Muscle layer of colon (tissue), 2 donors: ENCODE measurements at regions not wholly inside any gene's neighbourhood (a gene's known extent, or its start where the extent isn't known, plus 50 kb on each side); places are given as distances from the start of the nearest gene placed in this dataset.

ENCODE experiments used
- H3K27ac ChIP-seq: one replicate; pipeline ENCODE4 v1.7.0; 2013; ENCODE audit warnings: low read depth, mild to moderate bottlenecking, low read length, moderate library complexity
- H3K27me3 ChIP-seq, 2 donors: one replicate each; pipeline ENCODE4 v1.7.0; 2013; ENCODE audit warnings: low read length in 2 of 2, mild to moderate bottlenecking in 2 of 2; ENCODE audit not compliant: insufficient read depth in 2 of 2, control insufficient read depth in 1 of 2
- H3K36me3 ChIP-seq: one replicate; pipeline ENCODE4 v1.7.0; 2013; ENCODE audit warnings: mild to moderate bottlenecking, low read length; ENCODE audit not compliant: insufficient read depth
- H3K4me1 ChIP-seq: one replicate; pipeline ENCODE4 v1.7.0; 2013; ENCODE audit warnings: mild to moderate bottlenecking, low read length; ENCODE audit not compliant: insufficient read depth
- H3K4me3 ChIP-seq, 2 donors: one replicate each; pipeline ENCODE4 v1.7.0; 2013; ENCODE audit warnings: low read length in 2 of 2, low read depth in 1 of 2, mild to moderate bottlenecking in 1 of 2, moderate library complexity in 1 of 2
- H3K9ac ChIP-seq: one replicate; pipeline ENCODE4 v1.7.0; 2013; ENCODE audit warnings: low read length
- H3K9me3 ChIP-seq: one replicate; pipeline ENCODE4 v1.7.0; 2013; ENCODE audit warnings: mild to moderate bottlenecking, low read length
- donor health status: abdominal sarcoma.
- donor health status: Adenocarcinoma of cecum.

DNA sequence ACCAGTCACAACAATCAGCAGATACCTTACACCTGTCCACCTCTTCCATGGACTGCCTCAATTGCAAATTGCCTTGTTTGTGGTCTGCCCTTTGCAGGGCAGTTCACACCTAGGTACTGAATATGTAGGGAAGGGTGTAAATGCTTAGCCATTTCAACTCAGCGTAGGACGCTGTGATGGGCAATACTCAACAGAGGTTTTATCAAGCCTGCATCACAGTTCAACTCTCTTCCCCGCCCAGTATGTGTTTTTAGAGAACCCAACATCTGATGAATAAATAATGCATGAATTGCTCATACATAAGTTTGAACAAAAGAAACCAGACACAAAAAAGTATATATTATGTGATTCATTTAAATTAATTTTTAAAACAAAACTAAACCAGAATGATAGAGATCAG is 124.4 kb downstream of the P2RY1 start:
- Histone ChIP-seq H3K27me3 (no peaks in the 10 kb centered on the region), H3K4me3 (no peak overlapping the region), H3K27ac (no peak overlapping the region), H3K9me3 (no peaks in the 10 kb centered on the region), H3K4me1 (no peaks in the 10 kb centered on the region), H3K9ac (no peak overlapping the region), H3K36me3 (no peaks in the 10 kb centered on the region)

DNA sequence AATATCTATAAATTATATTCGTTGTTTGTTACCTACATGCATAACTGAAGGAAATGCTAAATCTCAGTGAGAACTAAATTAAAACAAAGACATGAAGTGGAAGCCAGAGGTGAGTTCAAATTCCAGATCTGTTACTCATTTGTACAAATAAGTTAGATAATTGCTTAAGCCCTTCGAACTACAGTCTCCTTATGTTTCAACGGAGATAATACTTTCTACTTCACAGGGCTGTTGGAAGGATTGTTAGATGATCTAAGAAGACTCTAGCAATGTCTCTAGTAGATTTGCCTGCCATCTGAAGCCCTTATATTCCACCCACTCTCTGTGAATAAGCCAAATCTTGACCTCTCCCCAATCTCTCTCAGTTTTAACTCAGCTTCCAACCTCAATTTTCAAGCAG is 125.8 kb downstream of the P2RY1 start:
- H3K9me3 ChIP-seq = no peaks in the 10 kb centered on the region
- H3K27ac ChIP-seq = no peak overlapping the region
- H3K4me3 ChIP-seq = no peak overlapping the region
- H3K9ac ChIP-seq = no peak overlapping the region
- no peaks in the 10 kb centered on the region for H3K36me3 ChIP-seq
- H3K4me1 ChIP-seq = no peaks in the 10 kb centered on the region
- no peaks in the 10 kb centered on the region for H3K27me3 ChIP-seq

GRCh38 chr3:152961323-152961722 is 126.4 kb downstream of the P2RY1 start:
- no peak overlapping the region for H3K9ac ChIP-seq
- no peaks in the 10 kb centered on the region for H3K4me1 ChIP-seq
- H3K27me3 ChIP-seq = no peaks in the 10 kb centered on the region
- no peak overlapping the region for H3K4me3 ChIP-seq
- no peaks in the 10 kb centered on the region for H3K36me3 ChIP-seq
- no peaks in the 10 kb centered on the region for H3K9me3 ChIP-seq
- no peak overlapping the region for H3K27ac ChIP-seq

DNA sequence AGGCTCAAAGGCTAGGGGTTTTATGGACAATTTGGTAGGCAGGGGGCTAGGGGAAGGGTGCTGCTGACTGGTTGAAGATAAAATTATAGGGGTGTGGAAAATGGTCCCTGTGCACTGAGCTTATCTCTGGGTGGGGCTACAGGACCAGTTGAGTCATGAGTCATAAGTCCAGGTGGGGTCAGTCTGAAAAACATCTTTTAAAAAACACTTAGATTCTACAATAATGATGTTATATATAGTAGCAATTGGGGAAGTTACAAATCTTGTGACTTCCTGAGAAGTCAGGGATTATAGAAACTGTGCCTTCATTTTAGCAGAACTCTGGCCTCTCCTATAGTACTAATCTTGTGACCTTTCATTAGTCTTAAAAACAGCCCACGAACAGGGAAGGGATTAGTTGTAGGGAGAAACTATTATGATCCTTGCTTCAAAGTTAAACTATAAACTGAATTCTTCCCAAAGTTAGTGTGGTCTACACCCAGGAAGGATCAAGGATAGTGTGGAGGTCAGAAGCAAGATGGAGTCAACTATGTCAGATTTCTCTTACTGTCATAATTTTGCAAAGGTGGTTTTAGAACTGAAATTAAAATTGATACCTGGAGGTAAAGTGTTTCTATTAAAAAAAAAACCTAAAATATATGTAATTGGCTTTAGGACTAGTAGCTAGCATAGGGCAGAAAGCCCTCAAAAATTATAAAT is 130.1 kb downstream of the P2RY1 start:
- Histone ChIP-seq H3K9me3 (no peaks in the 10 kb centered on the region), H3K9ac (no peak overlapping the region), H3K27ac (no peak overlapping the region), H3K4me3 (no peak overlapping the region), H3K36me3 (no peaks in the 10 kb centered on the region), H3K27me3 (no peaks in the 10 kb centered on the region), H3K4me1 (no peaks in the 10 kb centered on the region)

DNA sequence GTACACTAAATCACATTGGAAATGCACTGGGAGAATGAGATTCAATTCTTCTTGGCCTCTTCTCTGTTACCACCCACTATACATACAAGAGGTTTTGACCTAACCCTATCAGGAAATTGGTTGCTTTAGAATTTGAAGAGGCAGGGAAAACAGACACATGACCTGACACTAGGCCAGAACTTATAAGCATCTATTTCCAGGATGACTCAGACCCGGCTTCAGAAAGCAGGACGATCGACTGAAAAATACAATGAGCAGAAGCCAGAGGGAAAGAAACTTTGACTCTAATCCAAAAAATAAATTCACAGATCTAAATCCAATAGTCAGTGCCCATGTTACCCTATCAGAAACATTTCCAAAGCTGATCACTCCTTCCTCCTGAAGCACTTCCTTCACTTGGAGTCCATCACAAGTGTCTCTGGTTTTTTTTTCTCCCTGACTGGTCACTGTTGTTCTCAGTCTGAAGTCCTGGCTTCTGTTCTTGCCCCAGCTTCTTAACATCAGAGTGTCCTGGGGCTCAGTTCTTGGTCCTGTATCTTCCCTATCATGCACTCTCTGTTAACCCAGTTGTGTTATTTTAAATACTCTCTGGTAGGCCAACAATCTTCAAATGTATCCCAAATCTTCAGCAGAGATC is 133.6 kb downstream of the P2RY1 start:
- Histone ChIP-seq H3K9me3 (no peaks in the 10 kb centered on the region), H3K4me1 (no peaks in the 10 kb centered on the region), H3K36me3 (no peaks in the 10 kb centered on the region), H3K27me3 (no peaks in the 10 kb centered on the region), H3K4me3 (no peak overlapping the region), H3K9ac (no peak overlapping the region), H3K27ac (no peak overlapping the region)

- Histone ChIP-seq H3K9me3 (no peaks in the 10 kb centered on the region), H3K27ac (no peak overlapping the region), H3K4me3 (no peak overlapping the region), H3K36me3 (no peaks in the 10 kb centered on the region), H3K27me3 (no peaks in the 10 kb centered on the region), H3K9ac (no peak overlapping the region), H3K4me1 (no peaks in the 10 kb centered on the region)
Measured at GRCh38 chr3:152969557-152970300, 134.8 kb downstream of the P2RY1 start.

GRCh38 chr3:152970851-152971250 is 135.9 kb downstream of the P2RY1 start:
- no peak overlapping the region for H3K27ac ChIP-seq

DNA sequence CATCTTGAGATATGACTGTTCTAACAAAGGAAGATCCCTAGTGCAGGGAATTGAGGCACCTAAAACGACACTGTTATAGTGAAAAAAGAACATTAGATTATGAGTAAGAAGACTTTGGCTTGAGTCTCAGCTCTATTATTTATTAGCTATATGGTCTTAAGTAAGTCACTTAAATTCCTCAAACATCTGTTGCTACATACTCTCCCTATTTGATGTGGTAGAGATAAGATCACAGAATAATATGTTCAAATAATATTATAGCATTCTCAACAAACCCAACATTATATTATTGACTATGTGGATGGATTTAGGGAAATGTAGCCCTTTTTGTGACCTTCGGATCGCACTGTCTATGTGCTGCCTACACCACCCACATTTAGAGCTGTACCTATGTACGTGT is 136.9 kb downstream of the P2RY1 start:
- H3K4me1 ChIP-seq = no peaks in the 10 kb centered on the region
- no peaks in the 10 kb centered on the region for H3K27me3 ChIP-seq
- no peak overlapping the region for H3K9ac ChIP-seq
- no peak overlapping the region for H3K4me3 ChIP-seq
- no peaks in the 10 kb centered on the region for H3K36me3 ChIP-seq
- no peaks in the 10 kb centered on the region for H3K9me3 ChIP-seq
- H3K27ac ChIP-seq = no peak overlapping the region

More at GRCh38 chr3:152970851-152971250, 135.9 kb downstream of the P2RY1 start:
- H3K9me3 ChIP-seq = no peaks in the 10 kb centered on the region
- no peaks in the 10 kb centered on the region for H3K27me3 ChIP-seq
- no peaks in the 10 kb centered on the region for H3K36me3 ChIP-seq
- no peaks in the 10 kb centered on the region for H3K4me1 ChIP-seq
- no peak overlapping the region for H3K9ac ChIP-seq
- no peak overlapping the region for H3K4me3 ChIP-seq

DNA sequence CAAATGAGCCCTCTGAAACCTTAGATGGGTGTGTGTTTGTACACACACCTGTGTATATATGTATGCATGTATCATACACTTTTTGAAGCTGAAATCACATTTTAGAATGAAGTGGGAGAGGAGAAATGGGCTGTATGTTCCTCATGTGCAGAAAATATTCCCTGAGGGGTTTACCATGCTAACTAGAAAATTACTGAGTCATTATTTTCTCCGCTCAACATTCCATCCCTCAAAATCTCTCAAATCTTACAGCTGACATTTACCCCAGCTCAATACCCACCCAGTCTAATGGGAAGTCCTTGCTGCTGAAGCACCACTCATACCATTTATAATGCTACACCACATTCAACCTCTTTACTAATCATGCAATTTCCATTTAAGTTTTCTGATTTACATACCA is 138.6 kb downstream of the P2RY1 start:
- no peak overlapping the region for H3K9ac ChIP-seq
- no peaks in the 10 kb centered on the region for H3K36me3 ChIP-seq
- H3K4me3 ChIP-seq = no peak overlapping the region
- H3K4me1 ChIP-seq = no peaks in the 10 kb centered on the region
- no peaks in the 10 kb centered on the region for H3K27me3 ChIP-seq
- no peaks in the 10 kb centered on the region for H3K9me3 ChIP-seq
- H3K27ac ChIP-seq = no peak overlapping the region

DNA sequence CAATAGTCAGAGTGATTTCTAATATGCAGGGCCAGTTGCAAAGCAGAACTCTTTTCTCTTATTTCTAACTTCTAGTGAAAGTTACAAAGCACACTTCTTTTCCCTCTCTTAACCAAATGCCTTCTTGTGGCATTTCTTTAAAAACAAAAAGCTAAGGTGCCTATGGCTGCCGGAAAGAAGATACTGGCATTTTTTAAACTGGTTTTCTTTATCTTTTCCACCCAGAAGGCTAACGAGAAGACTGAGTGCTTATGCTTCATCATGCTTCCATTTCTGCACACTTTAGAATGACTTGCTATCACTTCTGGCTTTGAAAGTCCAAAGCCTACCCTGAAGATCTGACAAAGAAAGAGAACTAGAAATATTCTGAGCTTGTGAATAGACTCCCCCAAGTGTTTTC is 141.3 kb downstream of the P2RY1 start:
- H3K27ac ChIP-seq = no peak overlapping the region
- no peak overlapping the region for H3K4me3 ChIP-seq
- H3K9ac ChIP-seq = no peak overlapping the region
- H3K9me3 ChIP-seq = no peaks in the 10 kb centered on the region
- H3K27me3 ChIP-seq = no peaks in the 10 kb centered on the region
- H3K4me1 ChIP-seq = no peaks in the 10 kb centered on the region
- H3K36me3 ChIP-seq = no peaks in the 10 kb centered on the region

- Histone ChIP-seq H3K4me3 (no peak overlapping the region), H3K27me3 (no peaks in the 10 kb centered on the region), H3K9me3 (no peaks in the 10 kb centered on the region), H3K9ac (no peak overlapping the region), H3K36me3 (no peaks in the 10 kb centered on the region), H3K27ac (no peak overlapping the region), H3K4me1 (no peaks in the 10 kb centered on the region)
Measured at GRCh38 chr3:152977366-152977765, 142.4 kb downstream of the P2RY1 start.
